GM23338 (cell line): ENCODE measurements at regions not wholly inside any gene's neighbourhood (a gene's known extent, or its start where the extent isn't known, plus 50 kb on each side); places are given as distances from the start of the nearest gene placed in this dataset.

Experiments used
- ATAC-seq: fragments of 200-7000 bp; cut with Tn5 transposase; 3 replicates; pipeline ENCODE4 v1.9.1; 2020
- DNase-seq: peaks from one replicate; pipeline ENCODE4 v3.0.0-alpha.2; 2015; ENCODE audit warnings: low spot score
- H2AFZ ChIP-seq: fragments of 200-600 bp; sonication (generic); 2 replicates; pipeline ENCODE4 v1.8.0; 2016; ENCODE audit warnings: antibody characterized with exemption, mild to moderate bottlenecking, moderate library complexity
- H3F3A ChIP-seq: fragments of 200-600 bp; sonication (generic); replicated peaks from 2 replicates; pipeline ENCODE4 v1.8.0; 2017; ENCODE audit warnings: antibody characterized with exemption, mixed run types, low read depth
- H3K27ac ChIP-seq: fragments of 200-600 bp; sonication (generic); 2 replicates; pipeline ENCODE4 v1.6.1; 2016; ENCODE audit warnings: low read depth
- H3K27me3 ChIP-seq: fragments of 200-600 bp; sonication (generic); 2 replicates; pipeline ENCODE4 v1.8.0; 2016; ENCODE audit warnings: mild to moderate bottlenecking, mixed run types, moderate library complexity; ENCODE audit not compliant: insufficient read depth
- H3K36me3 ChIP-seq: fragments of 200-600 bp; sonication (generic); 2 replicates; pipeline ENCODE4 v1.8.0; 2016; ENCODE audit warnings: mild to moderate bottlenecking; ENCODE audit not compliant: insufficient read depth
- H3K4me1 ChIP-seq: fragments of 200-600 bp; sonication (generic); 2 replicates; pipeline ENCODE4 v1.8.0; 2016; ENCODE audit warnings: mild to moderate bottlenecking, moderate library complexity; ENCODE audit not compliant: insufficient read depth
- H3K4me2 ChIP-seq: fragments of 200-600 bp; sonication (generic); 2 replicates; pipeline ENCODE4 v1.7.1; 2017; ENCODE audit warnings: mixed run types
- H3K4me3 ChIP-seq: fragments of 200-600 bp; sonication (generic); 2 replicates; pipeline ENCODE4 v1.6.1; 2016; ENCODE audit warnings: mixed run types
- H3K79me2 ChIP-seq: fragments of 200-600 bp; sonication (generic); replicated peaks from 2 replicates; pipeline ENCODE4 v1.8.0; 2017; ENCODE audit warnings: mild to moderate bottlenecking; ENCODE audit not compliant: insufficient read depth
- H3K9me2 ChIP-seq: fragments of 200-600 bp; sonication (generic); 2 replicates; pipeline ENCODE4 v1.8.0; 2017; ENCODE audit not compliant: insufficient read depth
- H4K20me1 ChIP-seq: fragments of 200-600 bp; sonication (generic); replicated peaks from 2 replicates; pipeline ENCODE4 v1.8.0; 2017; ENCODE audit warnings: mild to moderate bottlenecking; ENCODE audit not compliant: insufficient read depth
- H3K27ac Mint-ChIP-seq: 2 replicates; pipeline ENCODE4 v1.8.0; 2020; ENCODE audit warnings: inconsistent platforms, mild to moderate bottlenecking, moderate library complexity, mixed read lengths
- H3K27me3 Mint-ChIP-seq: 3 replicates; pipeline ENCODE4 v1.8.0; 2022; ENCODE audit warnings: low read depth, mild to moderate bottlenecking, moderate library complexity, mixed read lengths, inconsistent platforms; ENCODE audit not compliant: insufficient read depth, poor library complexity
- H3K36me3 Mint-ChIP-seq: 3 replicates; pipeline ENCODE4 v1.8.0; 2021; ENCODE audit warnings: low read depth, mild to moderate bottlenecking, inconsistent platforms, moderate library complexity, mixed read lengths
- H3K4me1 Mint-ChIP-seq: 3 replicates; pipeline ENCODE4 v1.8.0; 2020; ENCODE audit warnings: mild to moderate bottlenecking, inconsistent platforms, mixed read lengths
- H3K4me3 Mint-ChIP-seq: 3 replicates; pipeline ENCODE4 v1.8.0; 2021; ENCODE audit warnings: moderate library complexity, mild to moderate bottlenecking, inconsistent platforms, mixed read lengths
- H3K9me3 Mint-ChIP-seq: 3 replicates; pipeline ENCODE4 v1.8.0; 2020; ENCODE audit warnings: moderate library complexity, mild to moderate bottlenecking, inconsistent platforms, mixed read lengths
- CREB1 ChIP-seq: fragments of 250-450 bp; sonication (Bioruptor Pico); IDR thresholded peaks from 2 replicates; pipeline ENCODE4 v1.5.0; 2020; ENCODE audit warnings: low read depth, mild to moderate bottlenecking, moderate library complexity
- EZH2 ChIP-seq: fragments of 200-600 bp; sonication (generic); IDR thresholded peaks from one replicate; pipeline ENCODE4 v1.8.0; 2017; ENCODE audit warnings: antibody characterized with exemption, mild to moderate bottlenecking, low read depth; ENCODE audit not compliant: unreplicated experiment
- JUNB ChIP-seq: IDR thresholded peaks from one replicate; pipeline ENCODE4 v1.6.1; 2016; ENCODE audit warnings: antibody characterized with exemption; ENCODE audit not compliant: unreplicated experiment
- NANOG ChIP-seq: IDR thresholded peaks from 2 replicates; pipeline ENCODE4 v1.6.1; 2016; ENCODE audit warnings: antibody characterized with exemption, borderline replicate concordance
- POLR2AphosphoS5 ChIP-seq: IDR thresholded peaks from 2 replicates; pipeline ENCODE4 v1.6.1; 2016; ENCODE audit warnings: antibody characterized with exemption, low read depth
- ZNF462 ChIP-seq: fragments of 250-450 bp; sonication (Bioruptor Pico); IDR thresholded peaks from 2 replicates; pipeline ENCODE4 v1.5.0; 2020; ENCODE audit warnings: mild to moderate bottlenecking, moderate library complexity

DNA sequence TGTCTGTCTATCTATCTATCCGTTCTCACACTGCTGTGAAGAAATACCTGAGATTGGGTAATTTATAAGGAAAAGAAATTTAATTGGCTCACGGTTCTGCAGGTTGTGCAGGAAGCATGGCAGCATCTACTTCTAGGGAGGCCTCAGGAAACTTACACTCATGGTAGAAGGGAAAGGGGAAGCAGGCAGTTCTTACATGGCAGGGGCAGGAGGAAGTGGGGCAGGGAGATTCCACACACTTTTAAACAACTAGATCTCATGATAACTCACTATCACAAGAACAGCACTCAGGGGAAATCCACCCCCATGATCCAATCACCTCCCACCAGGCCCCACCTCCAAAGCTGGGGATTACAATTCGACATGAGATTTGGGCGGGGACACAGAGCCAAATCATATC lies 105.3 kb downstream of the SLC10A2 start (continued):
- no peak for TF ChIP-seq CREB1

DNA sequence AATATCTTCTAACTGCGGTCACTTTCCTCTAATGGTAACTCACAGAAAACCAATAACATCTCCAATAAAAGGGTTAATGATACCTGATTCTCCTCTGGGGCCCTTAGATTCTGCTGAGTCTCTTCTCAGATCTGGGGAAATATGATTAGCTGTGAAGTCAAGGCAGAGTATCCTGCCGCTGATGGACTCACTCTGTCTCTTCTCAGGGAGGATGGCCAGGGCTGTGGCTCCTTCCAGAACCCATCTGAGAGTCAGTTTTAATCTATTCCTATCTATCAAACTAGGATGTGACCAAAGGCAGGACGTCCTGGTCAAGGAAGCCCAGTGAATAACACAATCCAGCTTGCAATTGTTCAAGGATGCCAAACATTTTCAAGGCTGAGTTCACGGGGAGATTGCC lies 109.8 kb downstream of the SLC10A2 start:
- Histone ChIP-seq H3K4me3 (no peak overlapping the region), H3F3A (no peaks in the 10 kb centered on the region), H4K20me1 (no peaks in the 10 kb centered on the region), H3K4me1 (no peaks in the 10 kb centered on the region), H3K4me2 (no peak overlapping the region), H3K27ac (no peak overlapping the region), H3K9me2 (peaks cover 1% of the 10 kb centered on the region; the same call in 1 of the 2 replicates), H3K79me2 (no peaks in the 10 kb centered on the region), H2AFZ (no peak overlapping the region), H3K27me3 (no peaks in the 10 kb centered on the region), H3K36me3 (no peaks in the 10 kb centered on the region)
- Mint-ChIP-seq H3K9me3 (no peaks in the 10 kb centered on the region; the same call in 2 of the 3 replicates), H3K4me1 (no peaks in the 10 kb centered on the region), H3K27me3 (no peaks in the 10 kb centered on the region), H3K36me3 (no peaks in the 10 kb centered on the region), H3K4me3 (no peak overlapping the region), H3K27ac (no peak overlapping the region; the same call in 1 of the 2 replicates)
- ATAC-seq (no peak), DNase-seq (no peak)
- TF ChIP-seq ZNF462: no peak
- TF ChIP-seq EZH2: no peak
- no peak for TF ChIP-seq POLR2AphosphoS5
- no peak for TF ChIP-seq JUNB
- no peak for TF ChIP-seq NANOG
- TF ChIP-seq CREB1: no peak
